ENCODE measurements at regions not wholly inside any gene's neighbourhood (a gene's known extent, or its start where the extent isn't known, plus 50 kb on each side); places are given as distances from the start of the nearest gene placed in this dataset.

- no peak for DNase-seq
- WGBS (ENCODE audit: insufficient coverage, low coverage, low lambda C conversion rate, missing lambda C conversion rate) = 17% methylated on average over 5 of the region's 5 CpGs
- intact Hi-C loops (cut with DNase I) = no loop called here
These were observed 511.1 kb upstream of the MAP3K7 start for GRCh38 chr6:91098006-91098405.

GRCh38 chr6:91097364-91097763 lies 510.5 kb upstream of the MAP3K7 start:
- 31% methylated on average over 5 of the region's 5 CpGs for WGBS (ENCODE audit: insufficient coverage, low coverage, low lambda C conversion rate, missing lambda C conversion rate)
- no peak overlapping the region for H3K27ac ChIP-seq
- H3K27me3 ChIP-seq = no peaks in the 10 kb centered on the region
- ATAC-seq (no peak), DNase-seq (no peak)
- H3K36me3 ChIP-seq = no peaks in the 10 kb centered on the region
- intact Hi-C loops (cut with DNase I) = no loop called here
- H3K4me1 ChIP-seq = no peaks in the 10 kb centered on the region
- H3K9me3 ChIP-seq = no peaks in the 10 kb centered on the region
- TF ChIP-seq CTCF (IDR thresholded peaks at IDR 0.05) (no peak), POLR2A (IDR thresholded peaks at IDR 0.05) (no peak)
- no peak overlapping the region for H3K4me3 ChIP-seq

More at GRCh38 chr6:91098006-91098405, 511.1 kb upstream of the MAP3K7 start:
- Histone ChIP-seq H3K27ac (no peak overlapping the region), H3K4me3 (no peak overlapping the region), H3K36me3 (no peaks in the 10 kb centered on the region), H3K27me3 (no peaks in the 10 kb centered on the region), H3K9me3 (no peaks in the 10 kb centered on the region), H3K4me1 (no peaks in the 10 kb centered on the region)
- no peak for ATAC-seq
- TF ChIP-seq CTCF (IDR thresholded peaks at IDR 0.05) (no peak), POLR2A (IDR thresholded peaks at IDR 0.05) (no peak)

GRCh38 chr6:91094806-91095475 lies 508.1 kb upstream of the MAP3K7 start:
- Histone ChIP-seq H3K4me3 (no peak overlapping the region), H3K27me3 (no peaks in the 10 kb centered on the region), H3K36me3 (no peaks in the 10 kb centered on the region), H3K27ac (no peak overlapping the region), H3K4me1 (no peaks in the 10 kb centered on the region), H3K9me3 (no peaks in the 10 kb centered on the region)
- no peak for TF ChIP-seq CTCF (IDR thresholded peaks at IDR 0.05)
- no peak for TF ChIP-seq POLR2A (IDR thresholded peaks at IDR 0.05)
- no peak for ATAC-seq
- intact Hi-C loops (cut with DNase I) = no loop called here
- DNase-seq = no peak

- no peak for DNase-seq
These were observed 507.5 kb upstream of the MAP3K7 start for GRCh38 chr6:91094341-91094740.

More at GRCh38 chr6:91094341-91094740, 507.5 kb upstream of the MAP3K7 start:
- Histone ChIP-seq H3K4me1 (no peaks in the 10 kb centered on the region), H3K36me3 (no peaks in the 10 kb centered on the region), H3K9me3 (no peaks in the 10 kb centered on the region), H3K27ac (no peak overlapping the region), H3K27me3 (no peaks in the 10 kb centered on the region), H3K4me3 (no peak overlapping the region)
- TF ChIP-seq CTCF (IDR thresholded peaks at IDR 0.05) (no peak), POLR2A (IDR thresholded peaks at IDR 0.05) (no peak)
- intact Hi-C loops (cut with DNase I) = no loop called here
- no peak for ATAC-seq
